SK-N-SH treated with all-trans-retinoic acid at 6 μM for 48 hours (cell line): ENCODE measurements at regions not wholly inside any gene's neighbourhood (a gene's known extent, or its start where the extent isn't known, plus 50 kb on each side); places are given as distances from the start of the nearest gene placed in this dataset.

ENCODE experiments used
- CREB5 ChIP-seq: fragments of 250-450 bp; sonication (Bioruptor Pico); IDR thresholded peaks from 2 replicates; pipeline ENCODE4 v1.5.1; 2020; ENCODE audit warnings: low read depth, mild to moderate bottlenecking, moderate library complexity
- ISL1 ChIP-seq: fragments of 250-450 bp; sonication (Bioruptor Pico); IDR thresholded peaks from 2 replicates; pipeline ENCODE4 v2.1.2; 2022; ENCODE audit warnings: mild to moderate bottlenecking, moderate library complexity
- PATZ1 ChIP-seq: fragments of 250-450 bp; sonication (Bioruptor Pico); IDR thresholded peaks from 2 replicates; pipeline ENCODE4 v1.8.0; 2020; ENCODE audit warnings: mild to moderate bottlenecking, moderate library complexity, borderline replicate concordance
- PPARA ChIP-seq: fragments of 250-450 bp; sonication (Bioruptor Pico); IDR thresholded peaks from 2 replicates; pipeline ENCODE4 v1.5.0; 2020; ENCODE audit warnings: mild to moderate bottlenecking, borderline replicate concordance
- SNAI2 ChIP-seq: fragments of 250-450 bp; sonication (Bioruptor Pico); IDR thresholded peaks from 2 replicates; pipeline ENCODE4 v1.5.0; 2020; ENCODE audit warnings: mild to moderate bottlenecking, moderate library complexity
- TCF4 ChIP-seq: fragments of 250-450 bp; sonication (Bioruptor Pico); IDR thresholded peaks from 2 replicates; pipeline ENCODE4 v1.8.0; 2021; ENCODE audit warnings: mild to moderate bottlenecking, moderate library complexity, borderline replicate concordance
- ZFP3 ChIP-seq: fragments of 250-450 bp; sonication (Bioruptor Pico); IDR thresholded peaks from 2 replicates; pipeline ENCODE4 v1.5.0; 2020; ENCODE audit warnings: mild to moderate bottlenecking, moderate library complexity

- TF ChIP-seq PATZ1 (CRISPR knock-in tag) (no peak), PPARA (CRISPR knock-in tag) (no peak), CREB5 (no peak), SNAI2 (no peak), TCF4 (no peak), ISL1 (CRISPR knock-in tag) (no peak), ZFP3 (CRISPR knock-in tag) (no peak)
Observed at GRCh38 chr4:23312686-23313085, 577.2 kb downstream of the PPARGC1A start.
